Vagina (tissue), 2 donors: ENCODE measurements at regions not wholly inside any gene's neighbourhood (a gene's known extent, or its start where the extent isn't known, plus 50 kb on each side); places are given as distances from the start of the nearest gene placed in this dataset.

Experiments used
- POLR2A ChIP-seq, 2 donors: fragments of 450-650 bp; IDR thresholded peaks; one replicate each; pipeline ENCODE4 v1.6.1; 2017; ENCODE audit warnings: antibody characterized with exemption in 2 of 2, mild to moderate bottlenecking in 2 of 2, moderate library complexity in 2 of 2
- TF ChIP-seq, protein P1 (sequence below), 3 experiments: fragments of 450-650 bp in 2 of 3; fragments of 200-600 bp in 1 of 3; sonication (generic) in 1 of 3; IDR thresholded peaks; one replicate each; pipeline ENCODE4 v1.5.1; 2017 to 2019; ENCODE audit warnings: antibody characterized with exemption in 3 of 3, mild to moderate bottlenecking in 2 of 3, moderate library complexity in 2 of 3

DNA sequence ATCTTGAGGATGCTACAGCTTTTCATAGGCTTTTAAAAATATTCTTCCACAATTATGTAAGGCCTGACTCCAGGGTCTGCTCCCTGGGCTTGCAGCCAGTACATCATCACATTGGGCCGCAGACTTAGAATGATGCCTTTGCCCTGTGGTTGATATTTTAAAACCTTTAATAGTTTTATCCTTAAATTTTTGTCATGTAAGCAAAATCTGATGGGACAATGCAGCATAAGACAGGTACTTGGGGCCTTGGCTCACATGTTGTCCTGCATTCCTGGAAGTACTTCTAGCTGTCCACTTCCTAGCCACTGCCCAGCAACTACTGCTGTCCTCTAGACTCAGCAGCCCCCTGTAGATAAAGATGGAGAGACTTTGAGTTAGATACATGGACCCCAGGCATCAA lies 197.3 kb upstream of the SLITRK3 start:
- TF ChIP-seq, protein P1, sequence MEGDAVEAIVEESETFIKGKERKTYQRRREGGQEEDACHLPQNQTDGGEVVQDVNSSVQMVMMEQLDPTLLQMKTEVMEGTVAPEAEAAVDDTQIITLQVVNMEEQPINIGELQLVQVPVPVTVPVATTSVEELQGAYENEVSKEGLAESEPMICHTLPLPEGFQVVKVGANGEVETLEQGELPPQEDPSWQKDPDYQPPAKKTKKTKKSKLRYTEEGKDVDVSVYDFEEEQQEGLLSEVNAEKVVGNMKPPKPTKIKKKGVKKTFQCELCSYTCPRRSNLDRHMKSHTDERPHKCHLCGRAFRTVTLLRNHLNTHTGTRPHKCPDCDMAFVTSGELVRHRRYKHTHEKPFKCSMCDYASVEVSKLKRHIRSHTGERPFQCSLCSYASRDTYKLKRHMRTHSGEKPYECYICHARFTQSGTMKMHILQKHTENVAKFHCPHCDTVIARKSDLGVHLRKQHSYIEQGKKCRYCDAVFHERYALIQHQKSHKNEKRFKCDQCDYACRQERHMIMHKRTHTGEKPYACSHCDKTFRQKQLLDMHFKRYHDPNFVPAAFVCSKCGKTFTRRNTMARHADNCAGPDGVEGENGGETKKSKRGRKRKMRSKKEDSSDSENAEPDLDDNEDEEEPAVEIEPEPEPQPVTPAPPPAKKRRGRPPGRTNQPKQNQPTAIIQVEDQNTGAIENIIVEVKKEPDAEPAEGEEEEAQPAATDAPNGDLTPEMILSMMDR (IDR thresholded peaks at IDR 0.05), result no peak
- no peak for TF ChIP-seq POLR2A (IDR thresholded peaks at IDR 0.05)
